ENCODE measurements at regions not wholly inside any gene's neighbourhood (a gene's known extent, or its start where the extent isn't known, plus 50 kb on each side); places are given as distances from the start of the nearest gene placed in this dataset.

DNA sequence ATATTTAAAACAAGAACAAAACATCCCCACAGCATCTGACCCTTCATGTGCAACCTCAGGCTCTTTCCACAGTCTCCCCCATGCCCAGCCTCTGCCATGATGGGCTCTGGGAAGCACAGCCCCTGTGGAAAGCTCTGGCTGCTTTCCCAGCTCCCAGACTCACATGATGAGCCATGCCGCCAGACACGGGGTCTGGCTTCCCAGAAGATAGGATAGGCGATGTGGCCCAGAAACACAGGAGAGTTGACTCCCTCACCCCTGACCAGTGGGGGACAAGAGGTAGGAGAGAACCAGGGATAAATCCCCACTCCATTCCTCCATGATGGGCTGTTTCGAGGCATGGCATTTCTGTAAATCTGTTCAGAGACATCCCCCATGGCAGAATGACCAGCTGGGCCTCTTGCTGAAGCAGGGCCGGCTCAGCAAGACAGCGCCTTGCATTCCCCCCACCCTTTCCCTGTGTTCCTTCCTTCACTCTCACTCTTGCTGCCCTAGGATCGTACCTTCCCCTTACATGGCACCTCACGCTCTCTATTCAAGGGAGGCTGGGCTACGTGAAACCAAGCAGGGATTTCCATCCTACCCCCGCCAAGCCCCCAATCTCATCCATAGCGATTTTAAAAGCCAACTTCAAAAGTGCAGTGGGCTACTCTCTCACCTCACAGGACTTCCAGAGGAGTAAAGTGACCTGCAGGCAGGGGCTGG, 192.4 kb downstream of the ABHD5 start:
- Histone ChIP-seq H3K9me3 (ENCODE audit: control insufficient read depth, insufficient read depth, low read depth, low read length) (no peaks in the 10 kb centered on the region), H3K9ac (ENCODE audit: insufficient read depth, low read length) (no peak overlapping the region), H3K4me3 (replicated peaks in 1 of 4; ENCODE audit: control extremely low read depth in 1 of 4, insufficient read depth in 1 of 4, low read depth in 3 of 4, low read length in 4 of 4) (no peak overlapping the region), H3K4me1 (ENCODE audit: control insufficient read depth, extremely low read depth, insufficient read depth, low read length) (no peaks in the 10 kb centered on the region), H3K4me2 (ENCODE audit: extremely low read depth, insufficient read depth, low read length) (no peak overlapping the region), H3K27ac (ENCODE audit: insufficient read depth, low read length) (no peak overlapping the region), H3K36me3 (ENCODE audit: control insufficient read depth, insufficient read depth, low read length) (no peaks in the 10 kb centered on the region), H3K79me2 (ENCODE audit: control insufficient read depth, insufficient read depth, low read length) (no peaks in the 10 kb centered on the region), H3K27me3 (ENCODE audit: control insufficient read depth, insufficient read depth, low read length) (no peaks in the 10 kb centered on the region), H4K20me1 (ENCODE audit: control insufficient read depth, extremely low read depth, insufficient read depth, low read length) (no peaks in the 10 kb centered on the region), H2AFZ (ENCODE audit: low read length) (no peak overlapping the region)
- TF ChIP-seq, protein P1, sequence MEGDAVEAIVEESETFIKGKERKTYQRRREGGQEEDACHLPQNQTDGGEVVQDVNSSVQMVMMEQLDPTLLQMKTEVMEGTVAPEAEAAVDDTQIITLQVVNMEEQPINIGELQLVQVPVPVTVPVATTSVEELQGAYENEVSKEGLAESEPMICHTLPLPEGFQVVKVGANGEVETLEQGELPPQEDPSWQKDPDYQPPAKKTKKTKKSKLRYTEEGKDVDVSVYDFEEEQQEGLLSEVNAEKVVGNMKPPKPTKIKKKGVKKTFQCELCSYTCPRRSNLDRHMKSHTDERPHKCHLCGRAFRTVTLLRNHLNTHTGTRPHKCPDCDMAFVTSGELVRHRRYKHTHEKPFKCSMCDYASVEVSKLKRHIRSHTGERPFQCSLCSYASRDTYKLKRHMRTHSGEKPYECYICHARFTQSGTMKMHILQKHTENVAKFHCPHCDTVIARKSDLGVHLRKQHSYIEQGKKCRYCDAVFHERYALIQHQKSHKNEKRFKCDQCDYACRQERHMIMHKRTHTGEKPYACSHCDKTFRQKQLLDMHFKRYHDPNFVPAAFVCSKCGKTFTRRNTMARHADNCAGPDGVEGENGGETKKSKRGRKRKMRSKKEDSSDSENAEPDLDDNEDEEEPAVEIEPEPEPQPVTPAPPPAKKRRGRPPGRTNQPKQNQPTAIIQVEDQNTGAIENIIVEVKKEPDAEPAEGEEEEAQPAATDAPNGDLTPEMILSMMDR (conservative IDR thresholded peaks at IDR 0.05 in 1 of 2, IDR thresholded peaks at IDR 0.05 in 1 of 2; ENCODE audit: low read depth in 1 of 2, low read length in 2 of 2): no peak
- TF ChIP-seq EZH2 (IDR thresholded peaks at IDR 0.05; ENCODE audit: low read length, missing control alignments): no peak
- no peak for DNase-seq (ENCODE audit: low read depth in 2 of 2)

DNA sequence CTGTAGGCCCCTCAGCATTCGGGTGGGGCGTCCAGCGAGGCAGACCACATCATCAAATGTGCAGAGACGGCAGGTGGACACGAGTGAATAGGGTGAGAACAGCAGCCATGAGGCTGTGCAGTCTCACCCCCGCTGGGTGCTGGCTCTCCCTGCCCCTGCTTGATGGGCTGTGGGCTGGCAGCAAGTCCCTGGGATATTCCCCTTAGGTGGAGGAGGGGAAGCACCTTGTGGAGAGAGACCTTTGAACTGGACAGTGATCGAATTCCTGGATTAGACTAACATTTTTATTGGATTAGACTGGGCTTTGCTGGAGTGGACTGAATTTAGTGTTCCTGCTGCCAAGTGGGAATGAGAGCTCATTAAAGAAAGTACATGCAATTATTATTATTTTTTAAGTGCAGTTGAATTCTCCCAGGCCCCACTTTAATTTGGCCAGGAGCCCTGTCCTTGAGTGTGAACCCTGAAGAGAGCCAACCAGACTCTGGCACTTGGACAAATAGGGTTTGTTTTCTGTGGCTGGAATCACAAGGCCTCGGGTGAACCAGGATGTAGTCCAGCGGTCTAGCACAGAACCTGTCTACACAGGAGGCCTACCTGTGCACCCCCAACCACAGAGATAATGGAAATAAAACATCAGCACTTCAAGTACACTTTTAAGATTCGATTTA, 193.1 kb downstream of the ABHD5 start:
- H2AFZ ChIP-seq (ENCODE audit: low read length): no peak overlapping the region

DNA sequence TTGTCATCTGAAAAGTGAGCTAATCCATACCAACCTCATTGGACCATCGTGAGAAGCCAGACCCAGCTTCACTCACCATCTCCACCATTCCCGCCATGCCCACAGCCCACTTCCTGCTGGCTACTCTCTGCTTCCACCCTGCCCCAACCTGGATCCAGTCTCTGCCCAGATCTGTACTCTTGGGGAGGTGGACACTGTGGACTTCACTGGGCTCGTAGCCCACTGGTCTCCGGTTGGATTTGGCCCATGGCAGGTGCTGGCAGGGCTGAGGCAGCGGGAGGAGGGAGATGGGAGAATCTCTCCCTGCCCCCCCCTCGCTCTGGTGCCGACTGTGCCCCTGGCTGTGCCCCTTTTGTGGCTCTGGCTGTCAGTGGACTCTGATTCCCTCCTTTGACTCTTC, 193.8 kb downstream of the ABHD5 start:
- no peaks in the 10 kb centered on the region for H3K9me3 ChIP-seq (ENCODE audit: control insufficient read depth, insufficient read depth, low read depth, low read length)
- H3K79me2 ChIP-seq (ENCODE audit: control insufficient read depth, insufficient read depth, low read length): no peaks in the 10 kb centered on the region
- H3K36me3 ChIP-seq (ENCODE audit: control insufficient read depth, insufficient read depth, low read length): no peaks in the 10 kb centered on the region
- H2AFZ ChIP-seq (ENCODE audit: low read length): no peak overlapping the region
- no peak for TF ChIP-seq EZH2 (IDR thresholded peaks at IDR 0.05; ENCODE audit: low read length, missing control alignments)
- TF ChIP-seq, protein P1 (conservative IDR thresholded peaks at IDR 0.05 in 1 of 2, IDR thresholded peaks at IDR 0.05 in 1 of 2; ENCODE audit: low read depth in 1 of 2, low read length in 2 of 2): no peak
- no peak overlapping the region for H3K27ac ChIP-seq (ENCODE audit: insufficient read depth, low read length)
- no peak overlapping the region for H3K4me3 ChIP-seq (replicated peaks in 1 of 4; ENCODE audit: control extremely low read depth in 1 of 4, insufficient read depth in 1 of 4, low read depth in 3 of 4, low read length in 4 of 4)
- DNase-seq (ENCODE audit: low read depth in 2 of 2): no peak
- H3K27me3 ChIP-seq (ENCODE audit: control insufficient read depth, insufficient read depth, low read length): no peaks in the 10 kb centered on the region
- H3K9ac ChIP-seq (ENCODE audit: insufficient read depth, low read length): no peak overlapping the region
- no peaks in the 10 kb centered on the region for H3K4me1 ChIP-seq (ENCODE audit: control insufficient read depth, extremely low read depth, insufficient read depth, low read length)
- H4K20me1 ChIP-seq (ENCODE audit: control insufficient read depth, extremely low read depth, insufficient read depth, low read length): no peaks in the 10 kb centered on the region
- H3K4me2 ChIP-seq (ENCODE audit: extremely low read depth, insufficient read depth, low read length): no peak overlapping the region

More for the DNA sequence above, 193.1 kb downstream of the ABHD5 start:
- H3K79me2 ChIP-seq (ENCODE audit: control insufficient read depth, insufficient read depth, low read length): no peaks in the 10 kb centered on the region
- no peak overlapping the region for H3K4me3 ChIP-seq (replicated peaks in 1 of 4; ENCODE audit: control extremely low read depth in 1 of 4, insufficient read depth in 1 of 4, low read depth in 3 of 4, low read length in 4 of 4)
- TF ChIP-seq, protein P1 (conservative IDR thresholded peaks at IDR 0.05 in 1 of 2, IDR thresholded peaks at IDR 0.05 in 1 of 2; ENCODE audit: low read depth in 1 of 2, low read length in 2 of 2): no peak
- TF ChIP-seq EZH2 (IDR thresholded peaks at IDR 0.05; ENCODE audit: low read length, missing control alignments): no peak
- no peak overlapping the region for H3K4me2 ChIP-seq (ENCODE audit: extremely low read depth, insufficient read depth, low read length)
- no peaks in the 10 kb centered on the region for H4K20me1 ChIP-seq (ENCODE audit: control insufficient read depth, extremely low read depth, insufficient read depth, low read length)
- no peak overlapping the region for H3K27ac ChIP-seq (ENCODE audit: insufficient read depth, low read length)
- no peaks in the 10 kb centered on the region for H3K9me3 ChIP-seq (ENCODE audit: control insufficient read depth, insufficient read depth, low read depth, low read length)
- no peak overlapping the region for H3K9ac ChIP-seq (ENCODE audit: insufficient read depth, low read length)
- H3K4me1 ChIP-seq (ENCODE audit: control insufficient read depth, extremely low read depth, insufficient read depth, low read length): no peaks in the 10 kb centered on the region
- H3K27me3 ChIP-seq (ENCODE audit: control insufficient read depth, insufficient read depth, low read length): no peaks in the 10 kb centered on the region
- no peaks in the 10 kb centered on the region for H3K36me3 ChIP-seq (ENCODE audit: control insufficient read depth, insufficient read depth, low read length)
- no peak for DNase-seq (ENCODE audit: low read depth in 2 of 2)

Measured in fibroblast of lung (primary cell).